ENCODE measurements at regions not wholly inside any gene's neighbourhood (a gene's known extent, or its start where the extent isn't known, plus 50 kb on each side); places are given as distances from the start of the nearest gene placed in this dataset.

- no peak for DNase-seq
- no peak overlapping the region for H3K9ac ChIP-seq (ENCODE audit: low read depth in 2 of 2, low read length in 2 of 2)
- intact Hi-C loops (cut with DNase I): no loop called here
These were observed 225.0 kb upstream of the ARHGEF26 start for GRCh38 chr3:153896197-153896596.

DNA sequence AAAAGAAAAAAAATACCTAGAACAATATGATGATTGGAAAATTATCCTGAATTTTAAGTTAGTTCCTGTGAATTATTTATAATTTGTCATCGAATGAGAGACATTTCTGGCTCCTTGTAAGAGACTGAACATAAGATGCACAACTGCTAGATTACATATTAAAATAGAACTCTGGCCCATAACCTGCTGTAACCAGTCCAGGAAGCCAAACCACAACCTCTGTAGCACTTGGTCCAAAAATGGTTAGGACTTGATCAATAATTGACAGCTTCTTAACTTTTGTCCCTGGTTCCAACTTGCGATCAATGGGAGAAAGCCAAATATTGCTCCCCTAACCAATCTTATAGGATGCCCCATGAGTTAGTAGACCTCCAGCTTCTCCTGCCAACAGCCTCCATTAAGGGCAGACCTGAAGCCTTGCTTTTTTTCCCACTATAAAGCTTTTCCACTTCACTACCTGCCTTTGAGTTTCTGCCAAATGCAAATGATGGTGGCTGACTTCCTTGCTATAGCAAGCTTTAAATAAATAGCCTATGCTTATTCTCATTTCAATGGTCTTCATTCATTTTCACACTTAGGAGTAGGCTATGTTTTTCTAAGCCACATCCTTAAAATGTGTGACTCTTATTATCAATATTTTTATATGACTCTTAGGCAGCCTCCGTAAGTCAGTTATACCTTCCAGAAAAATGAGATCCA, 224.0 kb upstream of the ARHGEF26 start:
- H3K27ac ChIP-seq: no peak overlapping the region
- intact Hi-C loops (cut with DNase I): no loop called here
- H3K4me3 ChIP-seq: no peak overlapping the region
- no peak overlapping the region for H3K9ac ChIP-seq (ENCODE audit: low read depth in 2 of 2, low read length in 2 of 2)
- no peaks in the 10 kb centered on the region for H3K9me3 ChIP-seq
- no peaks in the 10 kb centered on the region for H3K27me3 ChIP-seq
- H3K4me1 ChIP-seq: no peaks in the 10 kb centered on the region
- TF ChIP-seq, protein P1, sequence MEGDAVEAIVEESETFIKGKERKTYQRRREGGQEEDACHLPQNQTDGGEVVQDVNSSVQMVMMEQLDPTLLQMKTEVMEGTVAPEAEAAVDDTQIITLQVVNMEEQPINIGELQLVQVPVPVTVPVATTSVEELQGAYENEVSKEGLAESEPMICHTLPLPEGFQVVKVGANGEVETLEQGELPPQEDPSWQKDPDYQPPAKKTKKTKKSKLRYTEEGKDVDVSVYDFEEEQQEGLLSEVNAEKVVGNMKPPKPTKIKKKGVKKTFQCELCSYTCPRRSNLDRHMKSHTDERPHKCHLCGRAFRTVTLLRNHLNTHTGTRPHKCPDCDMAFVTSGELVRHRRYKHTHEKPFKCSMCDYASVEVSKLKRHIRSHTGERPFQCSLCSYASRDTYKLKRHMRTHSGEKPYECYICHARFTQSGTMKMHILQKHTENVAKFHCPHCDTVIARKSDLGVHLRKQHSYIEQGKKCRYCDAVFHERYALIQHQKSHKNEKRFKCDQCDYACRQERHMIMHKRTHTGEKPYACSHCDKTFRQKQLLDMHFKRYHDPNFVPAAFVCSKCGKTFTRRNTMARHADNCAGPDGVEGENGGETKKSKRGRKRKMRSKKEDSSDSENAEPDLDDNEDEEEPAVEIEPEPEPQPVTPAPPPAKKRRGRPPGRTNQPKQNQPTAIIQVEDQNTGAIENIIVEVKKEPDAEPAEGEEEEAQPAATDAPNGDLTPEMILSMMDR (IDR thresholded peaks at IDR 0.05): no peak
- no peak for DNase-seq
- H3K36me3 ChIP-seq: no peaks in the 10 kb centered on the region

More at GRCh38 chr3:153896197-153896596, 225.0 kb upstream of the ARHGEF26 start:
- H3K36me3 ChIP-seq: no peaks in the 10 kb centered on the region
- H3K9me3 ChIP-seq: no peaks in the 10 kb centered on the region
- no peaks in the 10 kb centered on the region for H3K4me1 ChIP-seq
- H3K4me3 ChIP-seq: no peak overlapping the region
- no peaks in the 10 kb centered on the region for H3K27me3 ChIP-seq
- TF ChIP-seq, protein P1 (IDR thresholded peaks at IDR 0.05): no peak
- no peak overlapping the region for H3K27ac ChIP-seq

- Histone ChIP-seq H3K9ac (ENCODE audit: low read depth in 2 of 2, low read length in 2 of 2) (no peak overlapping the region), H3K27ac (no peak overlapping the region), H3K9me3 (no peaks in the 10 kb centered on the region), H3K4me1 (no peaks in the 10 kb centered on the region), H3K27me3 (no peaks in the 10 kb centered on the region), H3K36me3 (no peaks in the 10 kb centered on the region), H3K4me3 (no peak overlapping the region)
- intact Hi-C loops (cut with DNase I): no loop called here
- DNase-seq: no peak
- TF ChIP-seq, protein P1 (IDR thresholded peaks at IDR 0.05): no peak
These were observed 223.3 kb upstream of the ARHGEF26 start for GRCh38 chr3:153897842-153898241.

DNA sequence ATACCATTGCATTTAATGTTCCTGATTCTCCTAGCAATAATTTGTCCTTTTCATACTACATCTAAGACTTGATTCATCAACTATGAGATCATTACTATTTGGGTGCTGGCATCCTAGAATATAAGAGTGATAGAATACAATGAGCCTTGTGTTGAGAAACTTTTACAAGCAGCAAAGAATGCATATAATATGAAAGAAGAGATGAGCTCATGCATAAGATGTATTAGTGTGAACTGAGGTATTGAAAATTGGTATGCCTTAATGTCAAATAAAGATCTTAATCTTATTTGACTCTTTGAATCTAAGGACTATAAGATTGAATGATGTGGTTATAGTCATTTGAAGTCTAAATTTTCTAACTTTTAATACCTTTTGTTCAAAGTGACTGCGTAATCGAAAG, 220.0 kb upstream of the ARHGEF26 start:
- intact Hi-C loops (cut with DNase I): no loop called here
- no peak overlapping the region for H3K27ac ChIP-seq
- H3K4me1 ChIP-seq: no peaks in the 10 kb centered on the region
- no peak overlapping the region for H3K9ac ChIP-seq (ENCODE audit: low read depth in 2 of 2, low read length in 2 of 2)
- TF ChIP-seq, protein P1 (IDR thresholded peaks at IDR 0.05): no peak
- H3K36me3 ChIP-seq: no peaks in the 10 kb centered on the region
- no peaks in the 10 kb centered on the region for H3K9me3 ChIP-seq
- no peaks in the 10 kb centered on the region for H3K27me3 ChIP-seq
- DNase-seq: no peak
- no peak overlapping the region for H3K4me3 ChIP-seq

DNA sequence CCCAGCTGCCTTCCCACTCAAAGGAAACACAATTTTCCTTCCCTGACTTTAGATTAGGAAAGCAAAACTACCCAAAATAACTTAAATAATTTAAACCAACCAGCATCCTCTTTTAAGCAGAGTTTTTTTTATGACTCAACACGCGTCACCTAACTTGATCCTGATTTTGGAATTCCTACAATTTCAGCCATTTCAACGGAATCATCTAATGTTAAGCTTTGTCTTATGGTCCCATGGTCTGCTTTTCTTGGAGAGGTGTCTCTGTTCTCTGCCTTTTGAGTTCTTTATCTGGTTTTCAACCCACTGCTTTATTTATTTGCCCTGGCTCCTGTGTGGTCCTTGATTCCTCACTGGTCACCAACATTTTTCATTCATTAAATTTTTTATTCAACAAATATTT, 219.2 kb upstream of the ARHGEF26 start:
- Histone ChIP-seq H3K27ac (no peak overlapping the region), H3K9me3 (no peaks in the 10 kb centered on the region), H3K36me3 (no peaks in the 10 kb centered on the region), H3K4me3 (no peak overlapping the region), H3K9ac (ENCODE audit: low read depth in 2 of 2, low read length in 2 of 2) (no peak overlapping the region), H3K27me3 (no peaks in the 10 kb centered on the region), H3K4me1 (no peaks in the 10 kb centered on the region)
- intact Hi-C loops (cut with DNase I): no loop called here
- DNase-seq: no peak
- TF ChIP-seq, protein P1 (IDR thresholded peaks at IDR 0.05): no peak

Measured in colonic mucosa (tissue), 4 donors.